ENCODE measurements at regions not wholly inside any gene's neighbourhood (a gene's known extent, or its start where the extent isn't known, plus 50 kb on each side); places are given as distances from the start of the nearest gene placed in this dataset.

- ATAC-seq = no peak
- H3K36me3 ChIP-seq = no peaks in the 10 kb centered on the region
- no peak for TF ChIP-seq CTCF (IDR thresholded peaks at IDR 0.05)
- H3K9me3 ChIP-seq = no peaks in the 10 kb centered on the region
- no peaks in the 10 kb centered on the region for H3K27me3 ChIP-seq (ENCODE audit: low read depth)
- no peak overlapping the region for H3K27ac ChIP-seq
- DNase-seq = no peak
- intact Hi-C loops (cut with DNase I) = no loop called here
- H3K4me1 ChIP-seq = peaks cover 15% of the 10 kb centered on the region
- H3K4me3 ChIP-seq = no peak overlapping the region
Observed at GRCh38 chr9:89715318-89715858, 110.6 kb downstream of the GADD45G start.

DNA sequence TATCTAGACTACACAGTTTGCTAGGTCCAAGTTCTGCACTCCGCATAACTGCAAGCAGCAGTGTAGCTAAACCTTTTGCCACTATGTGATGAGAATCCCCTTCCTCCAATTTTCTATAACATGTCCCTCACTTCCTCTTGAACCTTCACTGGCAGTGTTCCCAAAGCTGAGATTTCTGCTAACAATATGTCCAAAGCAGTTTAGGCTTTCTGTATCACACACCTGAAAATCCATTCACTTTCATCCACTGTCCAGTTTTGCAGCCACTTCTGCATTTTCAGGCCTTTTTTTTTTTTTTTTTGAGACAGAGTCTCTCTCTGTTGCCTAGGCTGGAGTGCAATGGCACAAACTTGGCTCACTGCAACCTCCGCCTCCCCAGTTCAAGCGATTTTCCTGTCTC lies 111.1 kb downstream of the GADD45G start:
- no peaks in the 10 kb centered on the region for H3K27me3 ChIP-seq (ENCODE audit: low read depth)
- no peak overlapping the region for H3K27ac ChIP-seq
- H3K9me3 ChIP-seq = no peaks in the 10 kb centered on the region
- peaks cover 11% of the 10 kb centered on the region for H3K4me1 ChIP-seq
- ATAC-seq (no peak), DNase-seq (no peak)
- no peaks in the 10 kb centered on the region for H3K36me3 ChIP-seq
- TF ChIP-seq CTCF (IDR thresholded peaks at IDR 0.05) = no peak
- intact Hi-C loops (cut with DNase I) = no loop called here
- no peak overlapping the region for H3K4me3 ChIP-seq

DNA sequence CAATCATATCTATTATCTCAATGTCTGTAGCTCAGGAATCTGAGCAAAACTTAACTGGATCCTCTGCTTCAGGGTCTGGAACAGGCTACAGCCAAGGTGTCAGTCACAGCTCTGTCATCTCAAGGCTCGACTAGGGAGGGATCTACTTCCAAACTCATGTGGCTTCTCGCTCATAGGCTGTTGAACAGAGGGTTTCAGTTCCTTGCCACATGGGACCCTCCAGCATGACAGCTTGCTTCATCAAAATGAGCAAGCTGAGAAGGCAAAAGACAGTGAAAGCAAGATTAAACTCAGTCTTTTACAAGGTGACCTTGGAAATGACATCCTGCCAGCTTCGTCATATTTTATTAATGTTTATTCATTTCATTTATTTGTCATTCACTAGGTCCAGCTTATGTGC lies 111.7 kb downstream of the GADD45G start:
- no peak for ATAC-seq
- H3K27ac ChIP-seq = no peak overlapping the region
- H3K4me1 ChIP-seq = peaks cover 16% of the 10 kb centered on the region
- H3K9me3 ChIP-seq = no peaks in the 10 kb centered on the region
- DNase-seq = no peak
- H3K27me3 ChIP-seq (ENCODE audit: low read depth) = no peaks in the 10 kb centered on the region
- H3K36me3 ChIP-seq = no peaks in the 10 kb centered on the region
- intact Hi-C loops (cut with DNase I) = no loop called here
- no peak for TF ChIP-seq CTCF (IDR thresholded peaks at IDR 0.05)
- no peak overlapping the region for H3K4me3 ChIP-seq

DNA sequence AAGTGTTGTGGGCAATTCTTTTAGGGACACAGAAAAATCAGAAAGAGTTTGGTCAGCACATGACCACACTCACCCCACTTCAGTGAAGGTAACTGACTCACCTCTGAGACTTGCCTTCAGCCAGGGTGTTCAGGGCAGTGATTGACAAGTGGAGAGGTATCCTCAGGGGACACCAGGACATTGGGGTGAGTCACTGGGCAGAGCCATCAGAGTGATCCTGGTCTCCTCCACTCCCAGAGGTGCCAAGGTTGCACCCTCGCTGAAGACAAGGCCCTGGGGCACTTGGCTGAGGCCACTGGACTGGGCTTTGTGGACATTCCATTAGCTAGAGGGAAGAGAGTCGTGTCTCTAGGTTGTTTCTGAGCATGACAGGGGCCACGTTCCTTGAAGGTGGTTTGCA lies 113.4 kb downstream of the GADD45G start:
- Histone ChIP-seq H3K27me3 (ENCODE audit: low read depth) (no peaks in the 10 kb centered on the region), H3K4me3 (no peak overlapping the region), H3K36me3 (no peaks in the 10 kb centered on the region), H3K4me1 (peaks cover 23% of the 10 kb centered on the region), H3K9me3 (no peaks in the 10 kb centered on the region), H3K27ac (no peak overlapping the region)
- ATAC-seq = no peak
- intact Hi-C loops (cut with DNase I) = no loop called here
- no peak for DNase-seq
- TF ChIP-seq CTCF (IDR thresholded peaks at IDR 0.05) = no peak

DNA sequence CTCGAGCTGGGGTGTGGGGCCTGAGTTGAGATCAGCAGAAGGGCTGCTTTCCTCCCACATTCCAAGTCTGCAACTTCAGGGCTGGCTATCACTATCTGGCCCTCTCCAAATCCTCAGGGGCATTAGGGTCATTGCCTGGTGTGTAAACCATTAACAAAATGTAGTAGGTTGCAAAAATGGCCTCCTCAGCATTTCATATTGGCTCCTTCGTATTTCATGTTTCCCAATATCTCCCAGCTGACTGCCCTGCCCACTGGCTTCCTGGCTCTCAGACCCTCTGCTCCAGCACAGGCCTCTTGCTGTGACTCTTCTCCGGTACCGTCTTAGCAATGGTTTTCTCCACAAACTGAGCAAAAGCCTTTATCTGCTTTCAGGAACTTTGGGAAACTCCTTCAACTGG lies 113.8 kb downstream of the GADD45G start:
- Histone ChIP-seq H3K9me3 (no peaks in the 10 kb centered on the region), H3K27ac (no peak overlapping the region), H3K4me1 (peaks cover 23% of the 10 kb centered on the region), H3K36me3 (no peaks in the 10 kb centered on the region), H3K27me3 (ENCODE audit: low read depth) (no peaks in the 10 kb centered on the region), H3K4me3 (no peak overlapping the region)
- no peak for ATAC-seq
- no peak for TF ChIP-seq CTCF (IDR thresholded peaks at IDR 0.05)
- DNase-seq = no peak
- intact Hi-C loops (cut with DNase I) = no loop called here

GRCh38 chr9:89719202-89719601 lies 114.4 kb downstream of the GADD45G start:
- TF ChIP-seq CTCF (IDR thresholded peaks at IDR 0.05) = no peak
- no peak overlapping the region for H3K4me3 ChIP-seq
- H3K27me3 ChIP-seq (ENCODE audit: low read depth) = no peaks in the 10 kb centered on the region
- H3K36me3 ChIP-seq = no peaks in the 10 kb centered on the region
- no peaks in the 10 kb centered on the region for H3K9me3 ChIP-seq
- intact Hi-C loops (cut with DNase I) = no loop called here
- H3K4me1 ChIP-seq = peaks cover 23% of the 10 kb centered on the region
- ATAC-seq = no peak
- DNase-seq = no peak
- H3K27ac ChIP-seq = no peak overlapping the region

Data from lower lobe of right lung (tissue), 2 donors.